ENCODE measurements at regions not wholly inside any gene's neighbourhood (a gene's known extent, or its start where the extent isn't known, plus 50 kb on each side); places are given as distances from the start of the nearest gene placed in this dataset.

GRCh38 chr18:60809937-60810336 lies 437.4 kb upstream of the MC4R start:
- no peak overlapping the region for H3K56ac ChIP-seq (ENCODE audit: insufficient read length, low read depth, low read length)
- H3K4me1 Mint-ChIP-seq: peaks cover 10 to 12% of the 10 kb centered on the region in 2 experiments
- no peak overlapping the region for H3K4me2 ChIP-seq (ENCODE audit: insufficient read depth, insufficient read length, low read length)
- H3K79me1 ChIP-seq (ENCODE audit: insufficient read depth, low read depth, low read length, poor library complexity, severe bottlenecking): no peaks in the 10 kb centered on the region
- peaks cover 68% of the 10 kb centered on the region for H3K27me3 Mint-ChIP-seq (ENCODE audit: low read depth)
- H3K4me1 ChIP-seq (ENCODE audit: insufficient read depth, low read length): no peaks in the 10 kb centered on the region; the same call in 1 of the 2 replicates
- H3K4me3 Mint-ChIP-seq: no peak overlapping the region
- H3K9me3 ChIP-seq (ENCODE audit: control insufficient read depth, low read depth, low read length): no peaks in the 10 kb centered on the region
- no peak overlapping the region for H3K27ac ChIP-seq (ENCODE audit: insufficient read length, low read depth, low read length)
- no peak overlapping the region; a peak in 1 of 7 replicates for H3K27ac Mint-ChIP-seq
- peaks cover 8% of the 10 kb centered on the region; the same call in 1 of the 2 replicates for H3K27me3 ChIP-seq (ENCODE audit: insufficient read depth, low read length)
- no peak overlapping the region for H3K9ac ChIP-seq (ENCODE audit: extremely low read depth, insufficient read length, low read length)
- H3K18ac ChIP-seq (ENCODE audit: insufficient read length, low read depth, low read length): no peak overlapping the region
- no peak overlapping the region for H4K8ac ChIP-seq (replicated peaks; ENCODE audit: insufficient read length, low read depth, low read length)
- WGBS (ENCODE audit: extremely low coverage, insufficient read length, low lambda C conversion rate): no CpG with 5 or more reads among the region's 2 CpGs
- peaks cover 0 to 1% of the 10 kb centered on the region in 2 experiments; a peak in 1 of 5 replicates for H3K9me3 Mint-ChIP-seq
- H3K36me3 Mint-ChIP-seq (ENCODE audit: insufficient read depth in 1 of 3, low read depth in 3 of 3): no peaks in the 10 kb centered on the region; a peak in 1 of 7 replicates
- DNase-seq: no peak
- H4K5ac ChIP-seq (ENCODE audit: insufficient read length, low read depth, low read length): no peak overlapping the region
- no peak overlapping the region for H2BK20ac ChIP-seq (ENCODE audit: low read depth, low read length, poor library complexity, severe bottlenecking)
- no peaks in the 10 kb centered on the region for H3K23me2 ChIP-seq (ENCODE audit: insufficient read length, low read depth, low read length, poor library complexity, severe bottlenecking)
- H2BK15ac ChIP-seq (ENCODE audit: low read depth, low read length): no peak overlapping the region
- no peak overlapping the region for H3T11ph ChIP-seq (ENCODE audit: low read length)
- H4K20me1 ChIP-seq (ENCODE audit: control insufficient read depth, insufficient read depth, insufficient read length): no peaks in the 10 kb centered on the region
- no peak overlapping the region for H2AFZ ChIP-seq (ENCODE audit: low read length)
- no peak overlapping the region for H2BK5ac ChIP-seq (ENCODE audit: insufficient read length, low read length)
- no peak overlapping the region for H2AK5ac ChIP-seq (ENCODE audit: insufficient read length, low read length)
- no peak overlapping the region for H2BK12ac ChIP-seq (ENCODE audit: insufficient read length, low read depth, low read length)
- no peak overlapping the region for H3K23ac ChIP-seq (ENCODE audit: insufficient read length, low read depth, low read length)
- no peak overlapping the region for H3K4ac ChIP-seq (ENCODE audit: low read depth, low read length)
- no peak overlapping the region for H2BK120ac ChIP-seq (ENCODE audit: low read depth, low read length, poor library complexity, severe bottlenecking)
- TF ChIP-seq CTCF (conservative IDR thresholded peaks at IDR 0.05): no peak
- H3K79me2 ChIP-seq (ENCODE audit: insufficient read depth, low read length): no peaks in the 10 kb centered on the region
- no peak overlapping the region for H4K91ac ChIP-seq (ENCODE audit: insufficient read length, low read depth, low read length)
- no peak overlapping the region for H3K14ac ChIP-seq (ENCODE audit: insufficient read depth, low read length)
